Erythroblast (primary cell): ENCODE measurements at regions not wholly inside any gene's neighbourhood (a gene's known extent, or its start where the extent isn't known, plus 50 kb on each side); places are given as distances from the start of the nearest gene placed in this dataset.

Experiments
- GATA1 ChIP-seq: IDR thresholded peaks from 2 replicates; pipeline ENCODE4 v1.6.1; 2011; ENCODE audit warnings: low read depth, mild to moderate bottlenecking, control low read depth, low read length, moderate library complexity
- POLR2A ChIP-seq: IDR thresholded peaks from 2 replicates; pipeline ENCODE4 v1.6.1; 2011; ENCODE audit warnings: mild to moderate bottlenecking, low read length

DNA sequence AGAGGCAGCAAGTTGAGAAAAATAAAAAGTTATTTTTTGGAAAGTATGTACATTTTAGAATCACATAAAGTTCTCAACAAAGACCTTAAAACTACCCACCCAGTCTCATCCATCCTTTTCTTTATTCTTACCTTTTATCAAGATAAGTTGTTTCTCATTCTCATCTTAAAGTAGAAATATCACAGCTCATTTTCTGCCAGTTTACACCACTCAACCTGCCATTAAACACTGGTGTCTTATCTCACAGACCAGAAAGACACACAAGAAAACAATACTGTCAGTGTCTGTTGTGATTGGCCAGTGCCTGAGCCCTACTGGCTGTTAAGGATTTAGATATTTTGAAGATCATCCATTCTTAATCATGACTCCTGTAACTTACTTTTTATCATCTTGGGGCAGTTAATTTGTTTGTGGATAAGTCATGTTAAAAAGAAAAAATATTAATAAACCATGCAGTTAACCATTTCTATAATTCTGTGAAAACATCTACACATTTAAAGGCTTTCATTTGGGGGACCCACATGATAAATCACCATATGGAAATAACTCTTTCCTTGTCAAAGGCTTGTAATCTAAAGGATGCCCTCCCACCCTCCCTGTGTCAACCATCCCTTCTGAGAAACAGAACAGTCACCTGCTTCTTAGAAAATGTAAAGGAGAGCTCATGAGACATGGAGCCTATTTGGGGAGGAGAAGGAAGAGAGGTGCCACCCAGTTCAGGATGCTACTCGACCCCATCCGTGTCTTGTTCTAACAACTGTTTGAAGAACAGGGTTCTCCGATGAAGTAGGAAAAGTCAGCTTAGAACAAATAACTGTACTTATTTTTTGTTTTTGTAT, 897.2 kb upstream of the INTU start:
- TF ChIP-seq POLR2A: no peak
- TF ChIP-seq GATA1: no peak
